Activated CD4-positive, alpha-beta memory T cell treated with anti-CD3 and anti-CD28 coated beads for 36 hours (primary cell): ENCODE measurements at regions not wholly inside any gene's neighbourhood (a gene's known extent, or its start where the extent isn't known, plus 50 kb on each side); places are given as distances from the start of the nearest gene placed in this dataset.

Experiments
- CTCF ChIA-PET: fragments of 350-600 bp; sonication (Branson Sonifier 250); formaldehyde crosslinking; loops from one replicate; lab custom pipeline; 2021; ENCODE audit warnings: antibody characterized with exemption, inconsistent platforms; lab: Charles Lee
- POLR2A ChIA-PET: fragments of 350-600 bp; sonication (Branson Sonifier 250); formaldehyde crosslinking; loops from one replicate; lab custom pipeline; 2021; ENCODE audit warnings: antibody characterized with exemption; lab: Charles Lee
- DNase-seq: peaks from one replicate; pipeline ENCODE4 v3.0.0-alpha.2; 2020
- H3K27ac Mint-ChIP-seq: one replicate; pipeline ENCODE4 v1.8.0; 2021; ENCODE audit warnings: mixed read lengths
- H3K27me3 Mint-ChIP-seq: one replicate; pipeline ENCODE4 v1.8.0; 2021; ENCODE audit warnings: mixed read lengths
- H3K36me3 Mint-ChIP-seq: one replicate; pipeline ENCODE4 v1.8.0; 2021; ENCODE audit warnings: mixed read lengths
- H3K4me1 Mint-ChIP-seq: one replicate; pipeline ENCODE4 v1.8.0; 2021; ENCODE audit warnings: low read depth, mixed read lengths
- H3K4me3 Mint-ChIP-seq: one replicate; pipeline ENCODE4 v1.8.0; 2021; ENCODE audit warnings: mild to moderate bottlenecking, mixed read lengths
- H3K9me3 Mint-ChIP-seq: one replicate; pipeline ENCODE4 v1.8.0; 2021; ENCODE audit warnings: mixed read lengths
- intact Hi-C: fragments of 100-400 bp; cut with micrococcal nuclease; formaldehyde crosslinking; loops from one replicate; pipeline ENCODE4 v1.15.1; 2023

GRCh38 chr2:121076885-121077549, 208.0 kb downstream of the TFCP2L1 start:
- POLR2A ChIA-PET: no interaction called here
- intact Hi-C loops: no loop called here
- no peak overlapping the region for H3K4me3 Mint-ChIP-seq
- H3K27me3 Mint-ChIP-seq: peaks cover 16% of the 10 kb centered on the region
- H3K27ac Mint-ChIP-seq: no peak overlapping the region
- CTCF ChIA-PET: interaction anchor here (0.6 to 3.3 kb wide), 7 partner anchors 9 to 28 kb away, joined by 3 to 17 read pairs (median 4); no protein-coding TSS in a partner anchor
- peak; percentile 80 for DNase-seq
- H3K36me3 Mint-ChIP-seq: no peaks in the 10 kb centered on the region
- no peaks in the 10 kb centered on the region for H3K9me3 Mint-ChIP-seq
- H3K4me1 Mint-ChIP-seq: peaks cover 2% of the 10 kb centered on the region

GRCh38 chr2:121078899-121079298, 206.1 kb downstream of the TFCP2L1 start:
- Mint-ChIP-seq H3K36me3 (no peaks in the 10 kb centered on the region), H3K4me3 (no peak overlapping the region), H3K9me3 (no peaks in the 10 kb centered on the region), H3K27me3 (peaks cover 16% of the 10 kb centered on the region), H3K27ac (no peak overlapping the region), H3K4me1 (peaks cover 2% of the 10 kb centered on the region)
- ChIA-PET POLR2A (no interaction called here), CTCF (interaction anchor here (0.6 to 2.8 kb wide), 8 partner anchors 10 to 22 kb away, joined by 3 to 16 read pairs (median 4); no protein-coding TSS in a partner anchor)
- intact Hi-C loops: no loop called here
- no peak for DNase-seq

DNA sequence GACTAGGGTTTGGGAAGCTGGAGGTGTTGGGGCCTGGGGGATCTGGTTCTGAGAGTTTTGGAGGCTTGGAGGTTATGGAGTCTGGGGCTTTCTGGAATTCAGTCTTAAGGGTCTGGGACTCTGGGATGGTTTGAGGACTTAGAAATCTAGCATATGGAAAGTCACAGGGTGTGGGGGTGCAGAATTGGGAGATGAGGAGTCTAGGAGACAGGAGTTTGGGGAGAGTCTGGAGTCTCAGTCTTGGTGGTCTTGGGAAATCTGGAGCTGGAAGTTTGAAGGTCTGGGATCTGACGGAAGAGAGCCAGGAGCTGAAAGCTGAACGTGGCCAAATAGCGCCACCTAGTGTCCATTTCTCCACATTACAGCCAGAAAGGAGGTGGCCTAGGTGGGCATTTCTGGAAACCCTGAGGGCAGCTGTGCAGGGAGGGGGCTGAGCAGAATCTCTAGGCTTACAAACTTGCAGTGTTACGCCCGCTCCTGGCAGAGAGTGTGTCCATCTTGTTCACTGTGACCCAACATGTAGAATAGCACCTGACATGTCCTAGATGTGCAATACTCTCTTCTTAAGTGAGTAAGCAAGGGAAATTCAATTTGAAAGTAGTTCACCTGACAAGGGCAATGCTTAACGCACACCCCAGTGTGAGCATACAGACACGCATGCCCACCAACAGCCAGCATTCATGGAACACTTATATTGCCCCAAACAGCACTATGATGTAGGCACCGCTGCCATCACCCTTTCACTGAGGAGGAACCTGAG, 204.8 kb downstream of the TFCP2L1 start:
- CTCF ChIA-PET: interaction anchor here (0.5 to 2.8 kb wide), 15 partner anchors 8 to 384 kb away, joined by 3 to 16 read pairs (median 3); no protein-coding TSS in a partner anchor

GRCh38 chr2:121081701-121082100, 203.3 kb downstream of the TFCP2L1 start:
- no peaks in the 10 kb centered on the region for H3K4me1 Mint-ChIP-seq
- CTCF ChIA-PET: interaction anchor here (1.8 kb wide), 1 partner anchor 10 kb away, joined by 9 read pairs; no protein-coding TSS in a partner anchor

More for the DNA sequence above, 204.8 kb downstream of the TFCP2L1 start:
- peak; percentile 52 for DNase-seq
- peaks cover 15% of the 10 kb centered on the region for H3K27me3 Mint-ChIP-seq
- intact Hi-C loops: loop anchor here (1.0 kb wide), 1 partner anchor 385 kb away; no protein-coding TSS in a partner anchor
- no peaks in the 10 kb centered on the region for H3K36me3 Mint-ChIP-seq
- no peaks in the 10 kb centered on the region for H3K9me3 Mint-ChIP-seq
- H3K4me3 Mint-ChIP-seq: no peak overlapping the region
- H3K4me1 Mint-ChIP-seq: no peaks in the 10 kb centered on the region
- POLR2A ChIA-PET: no interaction called here
- H3K27ac Mint-ChIP-seq: no peak overlapping the region

DNA sequence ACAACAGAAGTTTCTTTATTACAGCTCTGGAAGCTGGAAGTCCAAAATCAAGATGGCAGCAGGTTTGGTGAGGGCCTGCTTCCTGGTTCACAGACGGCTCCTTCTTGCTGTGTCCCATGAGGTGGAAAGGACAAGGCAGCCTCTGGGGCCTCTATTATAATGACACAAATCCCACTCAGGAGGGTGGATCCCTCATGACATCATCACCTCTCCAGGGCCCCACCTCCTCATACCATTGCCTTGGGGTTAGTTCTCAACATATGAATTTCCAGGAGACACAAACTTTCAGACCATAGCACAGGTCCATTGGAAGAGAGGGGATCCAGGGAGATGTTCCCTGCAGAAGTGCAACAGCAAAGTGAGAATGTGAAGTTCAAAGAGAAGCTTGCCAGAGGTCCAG, 202.8 kb downstream of the TFCP2L1 start:
- no peaks in the 10 kb centered on the region for H3K9me3 Mint-ChIP-seq
- H3K4me3 Mint-ChIP-seq: no peak overlapping the region
- peaks cover 8% of the 10 kb centered on the region for H3K27me3 Mint-ChIP-seq
- H3K4me1 Mint-ChIP-seq: no peaks in the 10 kb centered on the region
- no peak for DNase-seq
- no peak overlapping the region for H3K27ac Mint-ChIP-seq
- CTCF ChIA-PET: interaction anchor here (1.8 kb wide), 1 partner anchor 10 kb away, joined by 9 read pairs; no protein-coding TSS in a partner anchor
- POLR2A ChIA-PET: interaction anchor here (0.6 kb wide), 1 partner anchor 239 kb away, joined by 5 read pairs; no protein-coding TSS in a partner anchor
- intact Hi-C loops: no loop called here
- no peaks in the 10 kb centered on the region for H3K36me3 Mint-ChIP-seq

More at GRCh38 chr2:121081701-121082100, 203.3 kb downstream of the TFCP2L1 start:
- no peak for DNase-seq
- POLR2A ChIA-PET: no interaction called here
- Mint-ChIP-seq H3K36me3 (no peaks in the 10 kb centered on the region), H3K4me3 (no peak overlapping the region), H3K27ac (no peak overlapping the region), H3K27me3 (peaks cover 11% of the 10 kb centered on the region), H3K9me3 (no peaks in the 10 kb centered on the region)
- intact Hi-C loops: no loop called here

GRCh38 chr2:121084130-121084680, 200.8 kb downstream of the TFCP2L1 start:
- ChIA-PET POLR2A (interaction anchor here (0.8 kb wide), 1 partner anchor 9 kb away, joined by 3 read pairs; no protein-coding TSS in a partner anchor), CTCF (interaction anchor here (3.2 kb wide), 1 partner anchor 8 kb away, joined by 17 read pairs; no protein-coding TSS in a partner anchor)
- Mint-ChIP-seq H3K9me3 (no peaks in the 10 kb centered on the region), H3K4me1 (no peaks in the 10 kb centered on the region), H3K27me3 (peaks cover 6% of the 10 kb centered on the region), H3K27ac (no peak overlapping the region), H3K4me3 (no peak overlapping the region), H3K36me3 (no peaks in the 10 kb centered on the region)
- DNase-seq: no peak
- intact Hi-C loops: no loop called here

DNA sequence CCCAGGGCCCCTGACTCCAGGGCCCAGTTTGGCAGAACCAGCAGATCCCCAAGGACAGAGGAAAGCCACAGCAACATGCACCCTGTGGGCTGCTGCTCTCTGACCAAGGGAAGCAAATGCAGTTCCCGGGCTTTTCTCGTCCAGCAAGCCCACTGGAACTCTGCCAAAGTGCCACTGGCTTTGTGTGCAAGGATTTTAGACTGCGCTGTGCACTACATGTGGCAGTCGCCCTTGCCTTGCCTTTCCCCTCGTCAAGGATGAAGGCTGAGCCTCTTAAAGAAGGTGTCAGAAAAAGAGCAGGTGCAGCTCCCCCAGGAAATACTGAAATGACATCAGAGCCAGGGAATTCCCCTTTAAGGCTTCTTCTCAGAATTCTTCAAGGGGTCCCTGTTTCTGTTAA, 199.2 kb downstream of the TFCP2L1 start:
- H3K36me3 Mint-ChIP-seq: no peaks in the 10 kb centered on the region
- POLR2A ChIA-PET: interaction anchor here (0.6 kb wide), 1 partner anchor 8 kb away, joined by 3 read pairs; no protein-coding TSS in a partner anchor
- H3K4me3 Mint-ChIP-seq: no peak overlapping the region
- intact Hi-C loops: no loop called here
- H3K9me3 Mint-ChIP-seq: no peaks in the 10 kb centered on the region
- CTCF ChIA-PET: interaction anchor here (0.9 to 3.2 kb wide), 6 partner anchors 10 to 270 kb away, joined by 3 to 17 read pairs (median 4); no protein-coding TSS in a partner anchor
- H3K4me1 Mint-ChIP-seq: no peaks in the 10 kb centered on the region
- H3K27ac Mint-ChIP-seq: no peak overlapping the region
- no peak for DNase-seq
- H3K27me3 Mint-ChIP-seq: peaks cover 6% of the 10 kb centered on the region

GRCh38 chr2:121086450-121086849, 198.6 kb downstream of the TFCP2L1 start:
- Mint-ChIP-seq H3K27me3 (peaks cover 2% of the 10 kb centered on the region), H3K27ac (no peak overlapping the region), H3K4me3 (no peak overlapping the region), H3K36me3 (no peaks in the 10 kb centered on the region), H3K9me3 (no peaks in the 10 kb centered on the region), H3K4me1 (no peaks in the 10 kb centered on the region)
- CTCF ChIA-PET: interaction anchor here (1.0 to 3.2 kb wide), 5 partner anchors 9 to 16 kb away, joined by 3 to 17 read pairs (median 3); no protein-coding TSS in a partner anchor
- POLR2A ChIA-PET: no interaction called here
- no peak for DNase-seq
- intact Hi-C loops: no loop called here

- ChIA-PET POLR2A (no interaction called here), CTCF (interaction anchor here (2.0 to 3.2 kb wide), 2 partner anchors 8 to 11 kb away, joined by 7 to 17 read pairs; no protein-coding TSS in a partner anchor)
- no peaks in the 10 kb centered on the region for H3K4me1 Mint-ChIP-seq
- no peak overlapping the region for H3K27ac Mint-ChIP-seq
- no peak overlapping the region for H3K4me3 Mint-ChIP-seq
- intact Hi-C loops: no loop called here
- DNase-seq: no peak
- H3K27me3 Mint-ChIP-seq: peaks cover 2% of the 10 kb centered on the region
- H3K36me3 Mint-ChIP-seq: no peaks in the 10 kb centered on the region
- H3K9me3 Mint-ChIP-seq: no peaks in the 10 kb centered on the region
Measured at GRCh38 chr2:121087117-121087516, 197.9 kb downstream of the TFCP2L1 start.

DNA sequence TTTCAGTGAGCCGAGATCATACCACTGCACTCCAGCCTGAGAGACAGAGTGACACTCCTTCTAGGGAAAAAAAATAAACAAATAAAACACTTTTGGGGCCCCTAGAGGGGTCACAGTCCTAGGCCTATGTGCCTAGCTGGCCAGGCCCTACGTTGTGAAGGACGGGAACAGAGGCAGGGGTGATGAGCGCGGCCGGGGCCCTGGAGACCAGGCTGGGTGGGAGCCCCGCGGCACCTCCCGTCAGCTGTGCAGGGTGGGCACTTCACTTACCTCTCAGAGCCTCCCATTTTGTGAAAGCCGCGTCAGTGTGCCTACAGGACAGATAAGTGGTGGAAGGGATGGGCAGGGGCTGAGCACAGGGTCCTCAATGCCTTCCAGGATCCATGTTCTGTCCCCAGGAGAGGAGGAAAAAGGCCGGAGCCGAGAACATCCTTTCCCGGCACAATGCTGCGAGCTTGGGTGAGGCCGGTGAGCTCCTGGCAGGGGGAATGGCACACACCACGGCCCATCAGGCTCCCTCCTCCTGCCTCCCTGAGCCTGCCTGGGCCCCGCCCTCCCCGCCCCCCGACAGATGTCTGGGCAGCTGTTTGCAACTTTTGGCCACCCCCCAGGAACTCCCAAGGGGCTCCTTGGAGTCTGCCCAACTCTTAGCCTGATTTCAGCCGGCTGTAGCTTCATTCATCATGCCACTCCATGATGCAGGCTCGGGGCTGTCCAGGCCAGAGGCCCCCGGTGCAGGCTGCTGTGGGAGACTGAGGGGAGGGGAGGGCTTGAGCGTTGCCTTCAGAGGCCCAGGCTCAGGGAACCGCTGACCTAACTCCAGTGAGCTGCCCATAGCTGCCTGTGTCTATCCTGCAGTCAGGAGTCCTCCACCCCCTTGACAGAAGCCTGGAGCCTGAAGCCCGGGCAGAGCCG, 196.5 kb downstream of the TFCP2L1 start:
- ChIA-PET CTCF (interaction anchor here (1.4 kb wide), 1 partner anchor 9 kb away, joined by 6 read pairs; no protein-coding TSS in a partner anchor), POLR2A (no interaction called here)
- no peaks in the 10 kb centered on the region for H3K4me1 Mint-ChIP-seq
- no peak overlapping the region for H3K4me3 Mint-ChIP-seq
- no peak overlapping the region for H3K27ac Mint-ChIP-seq
- H3K36me3 Mint-ChIP-seq: no peaks in the 10 kb centered on the region
- peaks cover 2% of the 10 kb centered on the region for H3K27me3 Mint-ChIP-seq
- H3K9me3 Mint-ChIP-seq: no peaks in the 10 kb centered on the region
- DNase-seq: no peak
- intact Hi-C loops: no loop called here

- no peaks in the 10 kb centered on the region for H3K36me3 Mint-ChIP-seq
- ChIA-PET CTCF (interaction anchor here (0.7 to 1.4 kb wide), 2 partner anchors 9 to 10 kb away, joined by 3 to 6 read pairs; no protein-coding TSS in a partner anchor), POLR2A (no interaction called here)
- DNase-seq: no peak
- no peak overlapping the region for H3K27ac Mint-ChIP-seq
- no peak overlapping the region for H3K4me3 Mint-ChIP-seq
- H3K4me1 Mint-ChIP-seq: no peaks in the 10 kb centered on the region
- H3K9me3 Mint-ChIP-seq: no peaks in the 10 kb centered on the region
- peaks cover 2% of the 10 kb centered on the region for H3K27me3 Mint-ChIP-seq
- intact Hi-C loops: no loop called here
Measured at GRCh38 chr2:121089166-121089510, 195.9 kb downstream of the TFCP2L1 start.
